ENCODE measurements at regions not wholly inside any gene's neighbourhood (a gene's known extent, or its start where the extent isn't known, plus 50 kb on each side); places are given as distances from the start of the nearest gene placed in this dataset.
A peak's percentile ranks its signal among the peaks of the same experiment; 100 is the strongest.
"Not testable (repeated sequence)": the region's sequence is repeated elsewhere in the genome, so short reads cannot be mapped to it uniquely, and the experiment has no call there.

GRCh38 chr21:31511999-31512398, 147.5 kb upstream of the SOD1 start:
- DNase-seq; intact Hi-C loops (cut with DNase I, micrococcal nuclease); ATAC-seq: not testable (repeated sequence)

- intact Hi-C loops (cut with DNase I, micrococcal nuclease): no loop called here
- ATAC-seq (no peak), DNase-seq (no peak)
These were observed 148.2 kb upstream of the SOD1 start for GRCh38 chr21:31511258-31511657.

GRCh38 chr21:31509194-31510017, 150.1 kb upstream of the SOD1 start:
- intact Hi-C loops (cut with DNase I, micrococcal nuclease): no loop called here
- DNase-seq: peak; percentile 29 to 34
- peak; percentile 44 for ATAC-seq

DNA sequence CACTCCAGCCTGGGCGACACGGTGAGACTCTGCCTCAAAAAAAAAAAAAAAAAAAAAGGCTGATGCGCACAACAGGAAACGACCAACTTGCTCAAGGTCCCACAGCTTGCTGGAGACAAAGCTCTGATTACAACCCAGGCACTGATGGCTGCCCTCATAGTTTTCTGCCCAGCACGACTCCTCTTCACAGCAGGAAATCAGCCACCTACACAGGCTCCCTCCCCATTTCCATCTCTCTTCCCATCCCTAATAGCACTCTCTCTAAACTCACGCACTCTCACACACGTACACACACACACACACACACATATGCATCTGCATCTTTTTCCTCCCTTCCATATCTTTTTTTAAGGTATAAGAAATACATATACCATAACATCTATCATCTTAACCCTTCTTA, 153.5 kb upstream of the SOD1 start:
- DNase-seq (no peak), ATAC-seq (no peak)
- intact Hi-C loops (cut with DNase I, micrococcal nuclease): no loop called here

DNA sequence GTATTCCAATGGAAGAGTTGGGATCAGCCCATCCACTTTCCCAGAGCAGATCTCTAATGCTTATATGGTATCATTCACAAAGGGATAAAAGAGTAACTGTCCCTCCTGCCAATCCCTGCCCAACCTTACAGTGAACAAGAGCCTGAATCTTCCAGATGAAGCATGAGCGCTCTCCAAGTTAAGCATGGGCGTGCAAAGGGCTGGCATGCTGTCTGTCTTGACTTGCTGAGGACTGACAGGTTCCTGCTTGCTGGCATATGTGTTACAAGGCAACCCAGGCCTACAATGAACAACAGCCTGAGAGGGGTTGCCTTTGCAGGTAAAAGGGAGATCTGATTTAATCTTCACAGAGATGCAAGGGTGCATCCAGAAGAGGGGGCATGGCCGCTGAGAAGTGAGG, 155.6 kb upstream of the SOD1 start:
- intact Hi-C loops (cut with DNase I, micrococcal nuclease): no loop called here
- DNase-seq: no peak
- no peak for ATAC-seq

GRCh38 chr21:31503467-31503866, 156.0 kb upstream of the SOD1 start:
- no peak for DNase-seq
- no peak for ATAC-seq
- intact Hi-C loops (cut with DNase I, micrococcal nuclease): no loop called here

- ATAC-seq: no peak
- DNase-seq: no peak
- intact Hi-C loops (cut with DNase I, micrococcal nuclease): no loop called here
These were observed 156.9 kb upstream of the SOD1 start for GRCh38 chr21:31502537-31503143.

- DNase-seq: no peak
- ATAC-seq: no peak
- intact Hi-C loops (cut with DNase I, micrococcal nuclease): no loop called here
These were observed 157.6 kb upstream of the SOD1 start for GRCh38 chr21:31501926-31502325.

GRCh38 chr21:31500982-31501381, 156.9 kb upstream of the TIAM1 start:
- intact Hi-C loops (cut with DNase I, micrococcal nuclease): no loop called here
- DNase-seq: no peak
- ATAC-seq: no peak

- DNase-seq (no peak), ATAC-seq (no peak)
- intact Hi-C loops (cut with DNase I, micrococcal nuclease): no loop called here
These were observed 156.0 kb upstream of the TIAM1 start for GRCh38 chr21:31500071-31500470.

DNA sequence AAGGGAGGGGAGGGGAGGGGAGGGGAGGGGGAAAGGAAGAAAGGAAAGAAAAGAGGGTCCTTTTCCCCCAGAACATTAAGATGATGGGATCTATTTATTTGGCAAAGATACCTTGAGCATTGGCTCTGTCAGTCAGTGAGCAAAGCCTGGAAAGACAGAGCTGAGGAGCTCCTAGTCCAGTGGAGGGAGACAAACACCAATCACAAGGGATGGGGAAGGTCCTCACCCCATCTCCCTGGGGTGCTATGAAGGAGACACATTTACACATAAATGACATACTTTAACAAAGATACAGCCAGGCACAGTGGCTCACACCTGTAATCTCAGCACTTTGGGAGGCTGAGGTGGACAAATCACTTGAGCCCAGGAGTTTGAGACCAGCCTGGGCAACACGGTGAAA, 154.9 kb upstream of the TIAM1 start:
- intact Hi-C loops (cut with DNase I, micrococcal nuclease): no loop called here
- no peak for DNase-seq
- ATAC-seq: no peak

DNA sequence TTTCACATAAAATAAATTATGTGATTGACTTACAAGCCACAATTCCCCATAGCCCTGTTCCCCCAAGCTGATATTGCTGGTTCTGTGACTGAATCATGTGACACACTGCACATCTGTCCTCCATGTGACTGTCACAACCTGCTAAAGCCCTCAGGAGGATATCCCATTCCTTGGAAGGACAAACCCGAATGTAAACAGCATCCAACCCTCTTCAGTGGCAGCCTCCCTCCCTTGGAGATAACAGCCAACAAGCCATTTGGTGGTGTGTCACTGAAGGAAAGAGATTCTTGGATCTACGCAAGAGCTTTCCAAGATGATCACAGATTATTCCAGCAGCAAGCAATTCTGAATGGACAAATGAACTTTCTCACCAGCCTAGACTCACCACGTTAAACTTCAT, 153.9 kb upstream of the TIAM1 start:
- ATAC-seq: no peak
- intact Hi-C loops (cut with DNase I, micrococcal nuclease): no loop called here
- no peak for DNase-seq

DNA sequence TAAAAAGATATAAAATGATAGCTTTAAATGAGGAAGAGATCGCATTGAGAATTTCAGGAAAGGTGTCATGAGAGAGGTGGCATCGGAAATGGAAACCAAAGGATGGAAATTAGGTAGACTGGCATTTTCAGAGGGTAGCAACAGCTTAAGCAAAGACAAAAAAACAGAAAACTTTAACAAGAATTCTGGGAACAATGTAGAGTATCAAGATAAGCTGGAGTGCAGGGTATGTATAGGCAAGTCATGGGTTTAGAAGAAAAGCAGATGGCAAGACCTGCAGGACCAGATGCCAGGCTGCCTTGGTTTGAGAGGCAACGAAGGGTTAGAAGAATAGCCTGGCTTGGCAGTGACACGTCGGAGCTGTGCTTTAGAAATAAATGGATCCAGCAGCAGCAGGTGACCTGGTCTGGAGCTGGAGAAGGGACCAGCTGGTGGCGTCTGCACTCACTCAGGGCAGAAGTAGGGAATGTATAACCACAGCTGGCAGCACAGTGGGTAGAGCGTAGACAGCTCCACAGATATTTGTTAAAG, 149.4 kb upstream of the TIAM1 start:
- intact Hi-C loops (cut with DNase I, micrococcal nuclease): no loop called here

GRCh38 chr21:31491617-31492016, 147.6 kb upstream of the TIAM1 start:
- intact Hi-C loops (cut with DNase I, micrococcal nuclease): no loop called here
- DNase-seq: no peak
- no peak for ATAC-seq

More for the DNA sequence above, 149.4 kb upstream of the TIAM1 start:
- ATAC-seq (no peak), DNase-seq (no peak)

DNA sequence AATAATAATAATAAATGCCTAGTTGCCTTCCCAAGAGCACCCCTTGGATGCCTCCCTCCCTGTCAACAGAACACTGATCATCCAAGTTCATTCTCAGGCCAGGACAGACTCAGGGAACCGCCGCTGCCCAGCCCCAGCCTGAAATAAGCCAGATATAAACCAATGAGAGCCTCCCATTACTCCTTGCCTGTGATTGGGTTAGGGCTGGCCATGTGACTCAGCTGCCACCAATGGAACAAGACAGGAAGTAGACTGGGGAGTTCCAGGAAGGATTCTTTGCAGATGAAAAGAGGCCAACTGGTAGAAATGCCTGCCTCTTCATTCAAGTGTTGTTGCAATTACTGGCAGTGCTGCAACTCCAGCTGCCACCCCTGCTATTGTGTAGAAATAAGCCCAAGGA, 146.4 kb upstream of the TIAM1 start:
- DNase-seq (no peak), ATAC-seq (no peak)
- intact Hi-C loops (cut with DNase I, micrococcal nuclease): no loop called here

- DNase-seq (no peak), ATAC-seq (no peak)
- intact Hi-C loops (cut with DNase I, micrococcal nuclease): no loop called here
These were observed 145.7 kb upstream of the TIAM1 start for GRCh38 chr21:31489726-31490125.

- DNase-seq (no peak), ATAC-seq (no peak)
- intact Hi-C loops (cut with DNase I, micrococcal nuclease): no loop called here
These were observed 145.0 kb upstream of the TIAM1 start for GRCh38 chr21:31489014-31489413.

GRCh38 chr21:31484219-31484618, 140.2 kb upstream of the TIAM1 start:
- intact Hi-C loops (cut with DNase I, micrococcal nuclease): no loop called here
- ATAC-seq (no peak), DNase-seq (no peak)

- intact Hi-C loops (cut with DNase I, micrococcal nuclease): no loop called here
- no peak for DNase-seq
- ATAC-seq: no peak
These were observed 139.1 kb upstream of the TIAM1 start for GRCh38 chr21:31483146-31483545.

GRCh38 chr21:31482460-31482859, 138.4 kb upstream of the TIAM1 start:
- DNase-seq: no peak
- ATAC-seq: no peak
- intact Hi-C loops (cut with DNase I, micrococcal nuclease): no loop called here

DNA sequence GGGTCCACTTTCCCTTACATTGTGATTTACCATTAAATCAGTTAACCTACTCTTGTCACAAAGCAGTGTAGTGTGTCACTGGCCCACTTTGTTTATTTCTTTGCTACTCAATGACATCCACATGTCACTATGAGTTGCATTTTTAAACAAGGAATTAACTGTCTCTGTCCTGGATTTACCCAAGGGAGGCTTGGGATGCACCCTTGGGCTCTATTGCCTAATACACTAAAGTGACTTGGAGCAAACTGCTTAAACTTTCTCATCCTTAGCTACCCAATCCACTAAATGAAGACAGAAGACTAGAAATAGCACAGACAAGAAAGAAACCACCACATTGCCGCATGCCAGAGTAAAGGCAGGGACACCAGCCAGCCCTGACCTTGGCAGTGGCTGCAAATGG, 136.2 kb upstream of the TIAM1 start:
- ATAC-seq (no peak), DNase-seq (no peak)
- intact Hi-C loops (cut with DNase I, micrococcal nuclease): no loop called here

Data from left colon (tissue), 2 donors.